GM12878 (cell line): ENCODE measurements at regions not wholly inside any gene's neighbourhood (a gene's known extent, or its start where the extent isn't known, plus 50 kb on each side); places are given as distances from the start of the nearest gene placed in this dataset.

Experiments
- ATAC-seq: fragments of 200-7000 bp; cut with Tn5 transposase; 3 replicates; pipeline ENCODE4 v1.9.1; 2020; ENCODE audit warnings: mild to moderate bottlenecking, moderate library complexity
- BruUV-seq: library from RNA; stranded (reverse); fragments of 400-500 nt; replicated peaks from 2 replicates; lab custom pipeline; 2021; lab: Mats Ljungman, UMichigan
- CTCF ChIA-PET: fragments of 300-600 bp; sonication (Branson Sonifier 250); formaldehyde crosslinking; extraction: SDS; loops from one replicate; lab custom pipeline; 2021; ENCODE audit warnings: inconsistent platforms; lab: Yijun Ruan, JAX
- POLR2A ChIA-PET: fragments of 350-600 bp; formaldehyde crosslinking; extraction: SDS; loops from one replicate; lab custom pipeline; 2021; ENCODE audit warnings: inconsistent platforms; lab: Charles Lee
- RAD21 ChIA-PET: fragments of 300-600 bp; sonication (Branson Sonifier 250); formaldehyde crosslinking; loops from one replicate; lab custom pipeline; 2023; ENCODE audit warnings: antibody characterized with exemption; ENCODE audit not compliant: unreplicated experiment; lab: Charles Lee
- SMC1A ChIA-PET: fragments of 300-600 bp; sonication (Branson Sonifier 250); formaldehyde crosslinking; loops from one replicate; lab custom pipeline; 2023; ENCODE audit not compliant: unreplicated experiment, uncharacterized antibody; lab: Charles Lee
- DNase-seq: peaks from one replicate; pipeline ENCODE4 v3.0.0-alpha.2; 2011; ENCODE audit warnings: low read depth, low spot score
- FAIRE-seq: peaks from 3 replicates; lab custom pipeline; 2011; peaks lifted over from hg19 to GRCh38; lab: Jason Lieb, UNC
- H2AFZ ChIP-seq: 2 replicates; pipeline ENCODE4 v1.6.0; 2011; ENCODE audit warnings: low read depth, low read length, control low read depth; ENCODE audit not compliant: control insufficient read depth
- H3K27ac ChIP-seq: 2 replicates; pipeline ENCODE4 v1.5.1; 2011; ENCODE audit warnings: control low read depth; ENCODE audit not compliant: control insufficient read depth, insufficient read depth
- H3K27me3 ChIP-seq, 2 experiments: replicated peaks in 1 of 2; 2 replicates each; pipeline versions ENCODE4 v1.6.0 to v1.6.1; 2011; ENCODE audit warnings: low read length in 1 of 2; ENCODE audit not compliant: control insufficient read depth in 2 of 2, insufficient read depth in 2 of 2
- H3K36me3 ChIP-seq, 2 experiments: 2 replicates each; pipeline ENCODE4 v1.5.1; 2011; ENCODE audit warnings: low read length in 1 of 2; ENCODE audit not compliant: control insufficient read depth in 2 of 2, insufficient read depth in 2 of 2
- H3K4me1 ChIP-seq: 2 replicates; pipeline ENCODE4 v1.6.1; 2011; ENCODE audit warnings: mild to moderate bottlenecking, low read length, moderate library complexity, mixed read lengths; ENCODE audit not compliant: control insufficient read depth, insufficient read depth
- H3K4me2 ChIP-seq: 2 replicates; pipeline ENCODE4 v1.6.0; 2011; ENCODE audit warnings: control low read depth; ENCODE audit not compliant: control insufficient read depth, insufficient read depth
- H3K4me3 ChIP-seq: fragments of 200-600 bp; sonication (generic); 2 replicates; pipeline ENCODE4 v1.5.1; 2016
- H3K79me2 ChIP-seq: 2 replicates; pipeline ENCODE4 v1.6.0; 2011; ENCODE audit warnings: low read length; ENCODE audit not compliant: control insufficient read depth, insufficient read depth
- H3K9ac ChIP-seq: 2 replicates; pipeline ENCODE4 v1.8.0; 2011; ENCODE audit warnings: low read length, control low read depth, mixed read lengths; ENCODE audit not compliant: control insufficient read depth, insufficient read depth
- H3K9me3 ChIP-seq: replicated peaks from 3 replicates; pipeline ENCODE4 v1.5.1; 2011; ENCODE audit warnings: mild to moderate bottlenecking, low read length; ENCODE audit not compliant: control insufficient read depth, insufficient read depth
- H4K20me1 ChIP-seq: 2 replicates; pipeline ENCODE4 v1.6.0; 2011; ENCODE audit not compliant: control insufficient read depth, insufficient read depth
- CBFB ChIP-seq: IDR thresholded peaks from 2 replicates; pipeline ENCODE4 v1.6.1; 2016; ENCODE audit warnings: antibody characterized with exemption, low read depth
- DPF2 ChIP-seq: fragments of 450-650 bp; IDR thresholded peaks from 2 replicates; pipeline ENCODE4 v1.6.1; 2017; ENCODE audit warnings: mild to moderate bottlenecking
- FOXK2 ChIP-seq: fragments of 450-650 bp; IDR thresholded peaks from 2 replicates; pipeline ENCODE4 v1.6.1; 2017; ENCODE audit warnings: mild to moderate bottlenecking, moderate library complexity
- GATAD2B ChIP-seq: fragments of 450-650 bp; conservative IDR thresholded peaks from 2 replicates; pipeline ENCODE4 v1.6.1; 2017; ENCODE audit warnings: low read depth, mild to moderate bottlenecking, moderate library complexity
- IRF4 ChIP-seq: IDR thresholded peaks from 2 replicates; pipeline ENCODE4 v1.6.1; 2011; ENCODE audit warnings: low read depth, low read length
- LARP7 ChIP-seq: fragments of 450-650 bp; IDR thresholded peaks from 2 replicates; pipeline ENCODE4 v1.6.1; 2017; ENCODE audit warnings: mild to moderate bottlenecking
- NFIC ChIP-seq: IDR thresholded peaks from 2 replicates; pipeline ENCODE4 v1.6.1; 2012; ENCODE audit warnings: low read depth, mild to moderate bottlenecking, inconsistent platforms, low read length, moderate library complexity
- PML ChIP-seq: IDR thresholded peaks from 2 replicates; pipeline ENCODE4 v1.6.1; 2012; ENCODE audit warnings: low read length, inconsistent platforms
- SMC3 ChIP-seq: IDR thresholded peaks from 2 replicates; pipeline ENCODE4 v1.6.1; 2011; ENCODE audit warnings: low read length, improper control_type of control experiment, borderline replicate concordance
- TAF1 ChIP-seq: IDR thresholded peaks from 2 replicates; pipeline ENCODE4 v1.6.1; 2011; ENCODE audit warnings: mild to moderate bottlenecking, low read depth, low read length, borderline replicate concordance
- ZBED1 ChIP-seq: IDR thresholded peaks from 2 replicates; pipeline ENCODE4 v1.6.1; 2016; ENCODE audit warnings: borderline replicate concordance
- WGBS: methylation state at CpG from one replicate; pipeline ENCODE4 v1.1.6; 2016; ENCODE audit warnings: low lambda C conversion rate; ENCODE audit not compliant: insufficient replicate concordance, insufficient coverage; ENCODE audit errors: missing lambda C conversion rate; 5-methylcytosine and 5-hydroxymethylcytosine counted together
- in situ Hi-C: fragments of 300-500 bp; cut with MboI; formaldehyde crosslinking; loops from 9 replicates; pipeline ENCODE4 v1.14.3; 2018; ENCODE audit warnings: mixed read lengths
- intact Hi-C: fragments of 100-400 bp; cut with micrococcal nuclease; formaldehyde crosslinking; loops from one replicate; pipeline ENCODE4 v1.14.2; 2022; ENCODE audit not compliant: unreplicated experiment
- TF ChIP-seq, protein P1 (sequence below): fragments of 450-650 bp; formaldehyde crosslinking; IDR thresholded peaks from 2 replicates; pipeline ENCODE4 v1.4.0; 2020; ENCODE audit warnings: mild to moderate bottlenecking, moderate library complexity
- TF ChIP-seq, protein P2 (sequence below): fragments of 450-650 bp; IDR thresholded peaks from 2 replicates; pipeline ENCODE4 v1.6.1; 2017; ENCODE audit warnings: mild to moderate bottlenecking, low read depth, inconsistent platforms; ENCODE audit not compliant: poor library complexity, severe bottlenecking
- TF ChIP-seq, protein P3 (sequence below): IDR thresholded peaks from 2 replicates; pipeline ENCODE4 v1.6.1; 2012; ENCODE audit warnings: mild to moderate bottlenecking, low read depth, low read length

DNA sequence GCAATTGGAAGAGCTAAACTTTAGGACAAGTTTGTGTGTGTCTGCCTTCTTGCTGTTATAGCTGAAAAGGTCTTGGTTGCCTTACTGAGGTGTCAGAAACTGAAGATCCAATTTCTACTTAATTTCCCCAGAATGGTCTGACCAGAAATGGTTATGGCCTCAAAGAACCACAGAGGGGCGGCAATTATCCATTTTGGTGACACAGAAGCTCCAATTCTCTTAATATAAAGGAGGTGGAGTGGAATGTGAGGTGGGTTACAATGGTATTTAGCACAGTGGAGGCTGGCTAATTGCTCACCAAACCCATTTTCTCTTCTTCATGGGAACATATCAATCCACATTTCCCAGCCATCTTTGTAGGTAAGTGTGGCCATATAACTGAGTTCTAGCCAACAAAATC is 1157.2 kb downstream of the OLFM4 start (continued):
- TF ChIP-seq, protein P1, sequence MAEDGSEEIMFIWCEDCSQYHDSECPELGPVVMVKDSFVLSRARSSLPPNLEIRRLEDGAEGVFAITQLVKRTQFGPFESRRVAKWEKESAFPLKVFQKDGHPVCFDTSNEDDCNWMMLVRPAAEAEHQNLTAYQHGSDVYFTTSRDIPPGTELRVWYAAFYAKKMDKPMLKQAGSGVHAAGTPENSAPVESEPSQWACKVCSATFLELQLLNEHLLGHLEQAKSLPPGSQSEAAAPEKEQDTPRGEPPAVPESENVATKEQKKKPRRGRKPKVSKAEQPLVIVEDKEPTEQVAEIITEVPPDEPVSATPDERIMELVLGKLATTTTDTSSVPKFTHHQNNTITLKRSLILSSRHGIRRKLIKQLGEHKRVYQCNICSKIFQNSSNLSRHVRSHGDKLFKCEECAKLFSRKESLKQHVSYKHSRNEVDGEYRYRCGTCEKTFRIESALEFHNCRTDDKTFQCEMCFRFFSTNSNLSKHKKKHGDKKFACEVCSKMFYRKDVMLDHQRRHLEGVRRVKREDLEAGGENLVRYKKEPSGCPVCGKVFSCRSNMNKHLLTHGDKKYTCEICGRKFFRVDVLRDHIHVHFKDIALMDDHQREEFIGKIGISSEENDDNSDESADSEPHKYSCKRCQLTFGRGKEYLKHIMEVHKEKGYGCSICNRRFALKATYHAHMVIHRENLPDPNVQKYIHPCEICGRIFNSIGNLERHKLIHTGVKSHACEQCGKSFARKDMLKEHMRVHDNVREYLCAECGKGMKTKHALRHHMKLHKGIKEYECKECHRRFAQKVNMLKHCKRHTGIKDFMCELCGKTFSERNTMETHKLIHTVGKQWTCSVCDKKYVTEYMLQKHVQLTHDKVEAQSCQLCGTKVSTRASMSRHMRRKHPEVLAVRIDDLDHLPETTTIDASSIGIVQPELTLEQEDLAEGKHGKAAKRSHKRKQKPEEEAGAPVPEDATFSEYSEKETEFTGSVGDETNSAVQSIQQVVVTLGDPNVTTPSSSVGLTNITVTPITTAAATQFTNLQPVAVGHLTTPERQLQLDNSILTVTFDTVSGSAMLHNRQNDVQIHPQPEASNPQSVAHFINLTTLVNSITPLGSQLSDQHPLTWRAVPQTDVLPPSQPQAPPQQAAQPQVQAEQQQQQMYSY (CRISPR knock-in tag): no peak
- TF ChIP-seq, protein P2, sequence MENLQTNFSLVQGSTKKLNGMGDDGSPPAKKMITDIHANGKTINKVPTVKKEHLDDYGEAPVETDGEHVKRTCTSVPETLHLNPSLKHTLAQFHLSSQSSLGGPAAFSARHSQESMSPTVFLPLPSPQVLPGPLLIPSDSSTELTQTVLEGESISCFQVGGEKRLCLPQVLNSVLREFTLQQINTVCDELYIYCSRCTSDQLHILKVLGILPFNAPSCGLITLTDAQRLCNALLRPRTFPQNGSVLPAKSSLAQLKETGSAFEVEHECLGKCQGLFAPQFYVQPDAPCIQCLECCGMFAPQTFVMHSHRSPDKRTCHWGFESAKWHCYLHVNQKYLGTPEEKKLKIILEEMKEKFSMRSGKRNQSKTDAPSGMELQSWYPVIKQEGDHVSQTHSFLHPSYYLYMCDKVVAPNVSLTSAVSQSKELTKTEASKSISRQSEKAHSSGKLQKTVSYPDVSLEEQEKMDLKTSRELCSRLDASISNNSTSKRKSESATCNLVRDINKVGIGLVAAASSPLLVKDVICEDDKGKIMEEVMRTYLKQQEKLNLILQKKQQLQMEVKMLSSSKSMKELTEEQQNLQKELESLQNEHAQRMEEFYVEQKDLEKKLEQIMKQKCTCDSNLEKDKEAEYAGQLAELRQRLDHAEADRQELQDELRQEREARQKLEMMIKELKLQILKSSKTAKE: no peak

DNA sequence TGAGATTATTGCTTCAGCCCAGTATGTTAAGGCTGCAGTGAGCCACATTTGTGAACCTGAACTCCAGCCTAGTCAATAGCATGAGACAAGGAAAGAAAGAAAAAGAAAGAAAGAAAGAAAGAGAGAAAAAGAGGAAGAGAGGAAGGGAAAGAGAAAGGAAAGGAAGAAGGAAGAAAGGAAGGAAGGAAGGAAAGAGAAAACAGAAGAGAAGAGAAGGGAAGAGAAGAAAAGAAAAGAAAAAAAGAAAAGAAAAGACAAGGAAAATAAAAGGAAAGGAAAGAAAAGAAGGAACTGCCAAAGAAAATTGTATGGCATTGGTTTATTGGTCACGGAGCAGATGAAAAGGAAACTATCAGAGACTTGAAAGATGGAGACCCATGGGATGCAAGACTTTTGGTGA is 1158.8 kb downstream of the OLFM4 start:
- Histone ChIP-seq H4K20me1 (no peaks in the 10 kb centered on the region), H3K4me1 (no peaks in the 10 kb centered on the region), H3K36me3 (no peaks in the 10 kb centered on the region), H3K27me3 (no peaks in the 10 kb centered on the region), H3K9ac (no peak overlapping the region), H3K4me2 (no peak overlapping the region), H3K4me3 (no peak overlapping the region), H3K27ac (no peak overlapping the region), H3K79me2 (no peaks in the 10 kb centered on the region), H3K9me3 (no peaks in the 10 kb centered on the region; the same call in 2 of the 3 replicates), H2AFZ (no peak overlapping the region)
- RAD21 ChIA-PET: no interaction called here
- CTCF ChIA-PET: interaction anchor here (1.1 kb wide), 1 partner anchor 438 kb away, joined by 3 read pairs; no protein-coding TSS in a partner anchor
- in situ Hi-C loops: no loop called here
- intact Hi-C loops: no loop called here
- no TSS peak for BruUV-seq
- POLR2A ChIA-PET: no interaction called here
- FAIRE-seq (no peak), ATAC-seq (no peak), DNase-seq (no peak)
- TF ChIP-seq TAF1 (no peak), NFIC (no peak), GATAD2B (no peak), SMC3 (no peak), DPF2 (no peak), IRF4 (no peak), LARP7 (no peak), PML (no peak), FOXK2 (no peak), CBFB (no peak), ZBED1 (no peak)
- TF ChIP-seq, protein P3, sequence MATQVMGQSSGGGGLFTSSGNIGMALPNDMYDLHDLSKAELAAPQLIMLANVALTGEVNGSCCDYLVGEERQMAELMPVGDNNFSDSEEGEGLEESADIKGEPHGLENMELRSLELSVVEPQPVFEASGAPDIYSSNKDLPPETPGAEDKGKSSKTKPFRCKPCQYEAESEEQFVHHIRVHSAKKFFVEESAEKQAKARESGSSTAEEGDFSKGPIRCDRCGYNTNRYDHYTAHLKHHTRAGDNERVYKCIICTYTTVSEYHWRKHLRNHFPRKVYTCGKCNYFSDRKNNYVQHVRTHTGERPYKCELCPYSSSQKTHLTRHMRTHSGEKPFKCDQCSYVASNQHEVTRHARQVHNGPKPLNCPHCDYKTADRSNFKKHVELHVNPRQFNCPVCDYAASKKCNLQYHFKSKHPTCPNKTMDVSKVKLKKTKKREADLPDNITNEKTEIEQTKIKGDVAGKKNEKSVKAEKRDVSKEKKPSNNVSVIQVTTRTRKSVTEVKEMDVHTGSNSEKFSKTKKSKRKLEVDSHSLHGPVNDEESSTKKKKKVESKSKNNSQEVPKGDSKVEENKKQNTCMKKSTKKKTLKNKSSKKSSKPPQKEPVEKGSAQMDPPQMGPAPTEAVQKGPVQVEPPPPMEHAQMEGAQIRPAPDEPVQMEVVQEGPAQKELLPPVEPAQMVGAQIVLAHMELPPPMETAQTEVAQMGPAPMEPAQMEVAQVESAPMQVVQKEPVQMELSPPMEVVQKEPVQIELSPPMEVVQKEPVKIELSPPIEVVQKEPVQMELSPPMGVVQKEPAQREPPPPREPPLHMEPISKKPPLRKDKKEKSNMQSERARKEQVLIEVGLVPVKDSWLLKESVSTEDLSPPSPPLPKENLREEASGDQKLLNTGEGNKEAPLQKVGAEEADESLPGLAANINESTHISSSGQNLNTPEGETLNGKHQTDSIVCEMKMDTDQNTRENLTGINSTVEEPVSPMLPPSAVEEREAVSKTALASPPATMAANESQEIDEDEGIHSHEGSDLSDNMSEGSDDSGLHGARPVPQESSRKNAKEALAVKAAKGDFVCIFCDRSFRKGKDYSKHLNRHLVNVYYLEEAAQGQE: no peak
- SMC1A ChIA-PET: interaction anchor here (0.7 kb wide), 1 partner anchor 141 kb away, joined by 5 read pairs; no protein-coding TSS in a partner anchor
- 0% methylated on average over 1 of the region's 1 CpG for WGBS
